ENCODE measurements at regions not wholly inside any gene's neighbourhood (a gene's known extent, or its start where the extent isn't known, plus 50 kb on each side); places are given as distances from the start of the nearest gene placed in this dataset.

DNA sequence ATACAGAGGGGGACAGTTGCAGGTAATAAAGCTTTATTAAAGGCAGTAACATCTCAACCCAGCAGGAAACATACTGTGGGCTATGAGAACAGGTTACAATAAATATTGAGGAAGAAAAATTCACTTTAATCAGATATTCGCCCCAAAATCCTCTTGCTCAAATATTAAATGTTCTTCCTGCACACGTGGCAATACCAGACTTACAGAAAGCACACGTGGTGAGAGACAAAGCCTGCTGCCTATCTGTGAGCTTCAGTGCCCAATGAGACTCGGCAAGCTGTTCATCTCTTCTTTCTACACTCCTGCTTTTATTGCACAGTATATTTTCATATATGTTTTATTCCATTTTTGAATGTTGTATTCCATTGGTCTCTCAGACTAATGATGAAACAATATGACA lies 113.2 kb downstream of the OR13A1 start:
- Histone ChIP-seq H3K27me3 (no peaks in the 10 kb centered on the region), H3K4me1 (ENCODE audit: insufficient read depth) (no peaks in the 10 kb centered on the region), H3K36me3 (replicated peaks; ENCODE audit: insufficient read depth, low read depth) (no peaks in the 10 kb centered on the region), H3K9me2 (replicated peaks; ENCODE audit: insufficient read depth) (no peaks in the 10 kb centered on the region), H3K79me2 (no peaks in the 10 kb centered on the region), H2AFZ (no peak overlapping the region), H3K4me2 (no peak overlapping the region), H3K4me3 (no peak overlapping the region), H4K20me1 (ENCODE audit: insufficient read depth, poor library complexity, severe bottlenecking) (no peaks in the 10 kb centered on the region), H3K27ac (no peak overlapping the region), H3K9me3 (ENCODE audit: low read depth) (no peaks in the 10 kb centered on the region)
- 67% methylated on average over 4 of the region's 4 CpGs for WGBS (ENCODE audit: low lambda C conversion rate, missing lambda C conversion rate)
- DNase-seq (ENCODE audit: low spot score): no peak
- no peak for TF ChIP-seq EZH2 (IDR thresholded peaks at IDR 0.05; ENCODE audit: borderline replicate concordance)

DNA sequence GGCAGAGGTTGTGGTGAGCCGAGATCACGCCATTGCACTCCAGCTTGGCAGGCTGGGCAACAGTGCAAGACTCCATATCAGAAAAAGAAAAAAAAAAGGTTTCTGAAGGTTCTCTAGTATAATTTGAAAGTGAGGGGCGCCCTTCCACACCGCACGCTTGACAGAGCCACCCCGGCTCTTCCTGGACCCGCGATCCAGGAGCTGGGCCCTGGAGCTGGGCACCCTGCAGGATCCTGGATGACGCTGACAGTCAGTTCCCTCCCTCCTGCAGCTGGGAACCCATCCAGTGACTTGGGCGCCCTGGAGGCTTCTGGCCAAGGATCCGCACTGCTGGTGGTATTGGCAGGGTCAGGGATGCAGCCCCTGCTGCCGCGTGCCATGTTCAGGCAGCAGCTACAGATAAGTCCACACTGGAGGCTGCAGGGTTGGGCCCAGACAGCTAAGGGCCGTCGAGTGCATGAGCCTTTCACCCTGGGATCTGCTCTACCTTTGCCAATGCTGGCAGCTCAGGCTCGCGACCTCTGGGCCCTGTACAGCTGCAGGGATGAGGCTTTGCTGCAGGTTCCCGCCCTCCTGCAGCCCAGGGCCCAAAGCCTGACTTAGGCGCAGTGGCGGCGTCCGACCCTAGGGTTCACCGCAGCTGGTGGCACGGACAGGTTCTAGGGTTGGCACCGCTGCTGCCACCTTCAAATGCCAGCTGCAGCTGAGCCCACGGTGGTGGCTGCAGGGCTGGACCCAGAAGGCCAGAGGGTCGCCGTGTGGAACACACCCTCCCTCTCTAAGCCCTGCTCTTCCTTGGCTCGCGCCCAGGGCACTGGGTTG lies 110.2 kb downstream of the OR13A1 start:
- no peak for DNase-seq (ENCODE audit: low spot score)
- WGBS (ENCODE audit: low lambda C conversion rate, missing lambda C conversion rate): 97% methylated on average over 30 of the region's 30 CpGs
- Histone ChIP-seq H3K79me2 (no peaks in the 10 kb centered on the region), H3K4me2 (no peak overlapping the region), H2AFZ (no peak overlapping the region), H3K4me3 (no peak overlapping the region), H3K27me3 (no peaks in the 10 kb centered on the region), H4K20me1 (ENCODE audit: insufficient read depth, poor library complexity, severe bottlenecking) (no peaks in the 10 kb centered on the region), H3K9me2 (replicated peaks; ENCODE audit: insufficient read depth) (no peaks in the 10 kb centered on the region), H3K36me3 (replicated peaks; ENCODE audit: insufficient read depth, low read depth) (no peaks in the 10 kb centered on the region), H3K27ac (no peak overlapping the region), H3K4me1 (ENCODE audit: insufficient read depth) (no peaks in the 10 kb centered on the region), H3K9me3 (ENCODE audit: low read depth) (no peaks in the 10 kb centered on the region)
- TF ChIP-seq EZH2phosphoT487 (IDR thresholded peaks at IDR 0.05; ENCODE audit: low read depth, severe bottlenecking, unreplicated experiment): no peak

DNA sequence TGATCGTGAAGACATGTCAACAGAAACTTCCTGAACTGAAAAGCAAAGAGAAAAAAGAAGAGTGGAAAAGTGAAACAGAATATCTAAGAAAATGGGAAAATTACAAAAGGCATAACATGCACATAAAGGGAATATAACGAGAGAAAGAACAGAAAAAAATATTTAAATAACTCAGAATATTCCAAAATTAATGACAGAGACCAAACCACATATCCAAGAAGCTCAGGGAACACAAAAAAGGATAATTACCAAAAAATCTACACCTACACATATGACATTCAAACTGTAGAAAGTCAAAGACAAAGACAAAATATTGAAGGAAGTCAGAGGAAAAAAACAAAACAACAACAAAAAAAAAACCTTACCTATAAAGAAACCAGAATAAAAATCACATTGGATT lies 105.5 kb downstream of the OR13A1 start:
- Histone ChIP-seq H3K4me2 (no peak overlapping the region), H3K27me3 (no peaks in the 10 kb centered on the region), H3K9me3 (ENCODE audit: low read depth) (no peaks in the 10 kb centered on the region), H3K4me3 (no peak overlapping the region), H2AFZ (no peak overlapping the region), H3K27ac (no peak overlapping the region), H3K36me3 (replicated peaks; ENCODE audit: insufficient read depth, low read depth) (no peaks in the 10 kb centered on the region), H4K20me1 (ENCODE audit: insufficient read depth, poor library complexity, severe bottlenecking) (no peaks in the 10 kb centered on the region), H3K9me2 (replicated peaks; ENCODE audit: insufficient read depth) (no peaks in the 10 kb centered on the region), H3K4me1 (ENCODE audit: insufficient read depth) (no peaks in the 10 kb centered on the region), H3K79me2 (no peaks in the 10 kb centered on the region)
- 95% methylated on average over 2 of the region's 2 CpGs for WGBS (ENCODE audit: low lambda C conversion rate, missing lambda C conversion rate)
- no peak for DNase-seq (ENCODE audit: low spot score)
- TF ChIP-seq, protein P1, sequence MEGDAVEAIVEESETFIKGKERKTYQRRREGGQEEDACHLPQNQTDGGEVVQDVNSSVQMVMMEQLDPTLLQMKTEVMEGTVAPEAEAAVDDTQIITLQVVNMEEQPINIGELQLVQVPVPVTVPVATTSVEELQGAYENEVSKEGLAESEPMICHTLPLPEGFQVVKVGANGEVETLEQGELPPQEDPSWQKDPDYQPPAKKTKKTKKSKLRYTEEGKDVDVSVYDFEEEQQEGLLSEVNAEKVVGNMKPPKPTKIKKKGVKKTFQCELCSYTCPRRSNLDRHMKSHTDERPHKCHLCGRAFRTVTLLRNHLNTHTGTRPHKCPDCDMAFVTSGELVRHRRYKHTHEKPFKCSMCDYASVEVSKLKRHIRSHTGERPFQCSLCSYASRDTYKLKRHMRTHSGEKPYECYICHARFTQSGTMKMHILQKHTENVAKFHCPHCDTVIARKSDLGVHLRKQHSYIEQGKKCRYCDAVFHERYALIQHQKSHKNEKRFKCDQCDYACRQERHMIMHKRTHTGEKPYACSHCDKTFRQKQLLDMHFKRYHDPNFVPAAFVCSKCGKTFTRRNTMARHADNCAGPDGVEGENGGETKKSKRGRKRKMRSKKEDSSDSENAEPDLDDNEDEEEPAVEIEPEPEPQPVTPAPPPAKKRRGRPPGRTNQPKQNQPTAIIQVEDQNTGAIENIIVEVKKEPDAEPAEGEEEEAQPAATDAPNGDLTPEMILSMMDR (IDR thresholded peaks at IDR 0.05; ENCODE audit: poor library complexity): no peak

DNA sequence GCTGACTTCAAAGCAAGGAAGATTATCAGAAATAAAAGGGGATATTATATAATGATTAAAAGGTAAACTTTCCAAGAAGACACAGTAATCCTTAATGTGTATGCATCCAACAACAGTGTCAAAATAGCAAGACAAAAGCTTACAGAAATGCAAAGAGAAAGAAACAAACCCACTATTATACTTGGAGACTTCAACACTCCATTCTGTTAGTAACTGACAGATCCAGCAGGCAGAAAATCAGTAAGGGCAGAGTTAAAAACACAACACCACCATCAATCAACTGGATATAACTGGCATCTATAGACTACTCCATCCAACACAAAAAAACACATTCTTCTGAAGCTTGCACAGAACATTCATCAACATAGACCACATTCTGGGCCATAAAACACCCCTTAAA lies 103.8 kb downstream of the OR13A1 start:
- TF ChIP-seq EZH2phosphoT487 (IDR thresholded peaks at IDR 0.05; ENCODE audit: low read depth, severe bottlenecking, unreplicated experiment) (no peak), EZH2 (IDR thresholded peaks at IDR 0.05; ENCODE audit: borderline replicate concordance) (no peak)
- TF ChIP-seq, protein P1 (IDR thresholded peaks at IDR 0.05; ENCODE audit: poor library complexity): no peak
- no peaks in the 10 kb centered on the region for H3K79me2 ChIP-seq
- no peak overlapping the region for H3K27ac ChIP-seq
- H3K4me2 ChIP-seq: no peak overlapping the region
- no peak for DNase-seq (ENCODE audit: low spot score)
- no peaks in the 10 kb centered on the region for H3K4me1 ChIP-seq (ENCODE audit: insufficient read depth)
- no peak overlapping the region for H3K4me3 ChIP-seq
- no peaks in the 10 kb centered on the region for H3K9me2 ChIP-seq (replicated peaks; ENCODE audit: insufficient read depth)
- no peaks in the 10 kb centered on the region for H4K20me1 ChIP-seq (ENCODE audit: insufficient read depth, poor library complexity, severe bottlenecking)
- no peaks in the 10 kb centered on the region for H3K27me3 ChIP-seq
- H3K36me3 ChIP-seq (replicated peaks; ENCODE audit: insufficient read depth, low read depth): no peaks in the 10 kb centered on the region
- H3K9me3 ChIP-seq (ENCODE audit: low read depth): no peaks in the 10 kb centered on the region
- H2AFZ ChIP-seq: no peak overlapping the region

All from hepatocyte (in vitro differentiated cells).